Activated CD4-positive, alpha-beta T cell treated with anti-CD3 and anti-CD28 coated beads, Interleukin-2, amount 50 U/mL, for 16 hours (primary cell): ENCODE measurements at regions not wholly inside any gene's neighbourhood (a gene's known extent, or its start where the extent isn't known, plus 50 kb on each side); places are given as distances from the start of the nearest gene placed in this dataset.

ENCODE experiments used
- DNase-seq: peaks from one replicate; pipeline ENCODE4 v3.0.0-alpha.2; 2020

DNA sequence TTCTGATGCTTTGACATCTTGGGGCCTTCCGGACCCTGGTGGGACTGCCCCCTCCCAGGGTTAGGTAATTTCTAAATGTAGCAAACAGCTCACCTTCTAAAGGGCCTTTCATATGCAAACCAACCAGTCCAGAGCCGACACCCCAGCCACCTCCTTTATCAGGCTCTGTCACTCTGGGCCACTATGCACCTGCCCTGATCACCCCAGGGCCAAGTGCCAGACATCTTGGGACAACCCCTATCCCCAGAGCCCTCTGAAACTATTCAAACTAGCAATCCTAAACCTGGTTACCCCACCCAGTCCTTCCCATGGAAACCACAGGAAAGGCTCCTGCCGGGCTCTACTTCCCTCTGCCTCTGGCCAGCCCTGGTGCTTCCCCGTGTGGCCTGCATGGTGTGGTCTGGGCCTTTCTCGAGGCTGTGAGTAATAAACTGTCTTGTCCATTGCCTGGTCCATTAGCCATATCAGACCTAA, 91.2 kb upstream of the TNRC6C start:
- DNase-seq = no peak

DNA sequence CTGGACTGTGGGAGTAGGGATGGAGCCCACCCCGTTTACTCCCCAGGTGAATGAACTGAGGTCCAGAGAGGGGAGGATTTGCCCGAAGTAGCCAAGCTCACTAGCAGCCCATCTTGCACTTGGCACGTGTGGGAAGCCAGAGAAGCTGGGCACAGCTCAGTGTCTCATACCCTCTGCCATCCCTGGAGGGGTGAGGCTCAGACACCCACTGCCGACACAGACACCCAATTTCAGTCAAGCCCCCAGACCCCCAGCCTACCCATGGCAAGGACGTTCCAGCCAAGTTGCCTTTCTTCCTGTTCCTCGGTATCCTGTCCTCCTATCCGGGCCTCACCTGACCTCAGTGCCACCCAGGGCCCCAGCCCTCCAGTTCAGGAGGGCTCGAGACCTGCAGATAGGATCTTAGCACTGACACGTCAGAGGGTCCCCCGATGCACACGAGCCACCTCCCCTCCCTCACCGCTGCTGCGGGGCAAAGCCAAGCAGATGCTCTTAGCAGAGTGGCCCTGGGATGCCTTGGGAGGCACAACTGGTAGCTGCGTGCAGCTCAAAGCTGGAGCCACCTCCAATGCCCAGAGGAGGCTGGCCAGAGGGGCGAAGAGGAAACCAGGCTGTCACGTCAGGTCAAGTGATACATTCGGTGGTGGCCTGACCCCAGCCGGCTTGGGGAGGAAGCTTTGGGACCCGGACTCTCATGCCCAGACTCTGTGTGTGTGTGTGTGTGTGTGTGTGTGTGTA, 90.4 kb upstream of the TNRC6C start:
- no peak for DNase-seq

DNA sequence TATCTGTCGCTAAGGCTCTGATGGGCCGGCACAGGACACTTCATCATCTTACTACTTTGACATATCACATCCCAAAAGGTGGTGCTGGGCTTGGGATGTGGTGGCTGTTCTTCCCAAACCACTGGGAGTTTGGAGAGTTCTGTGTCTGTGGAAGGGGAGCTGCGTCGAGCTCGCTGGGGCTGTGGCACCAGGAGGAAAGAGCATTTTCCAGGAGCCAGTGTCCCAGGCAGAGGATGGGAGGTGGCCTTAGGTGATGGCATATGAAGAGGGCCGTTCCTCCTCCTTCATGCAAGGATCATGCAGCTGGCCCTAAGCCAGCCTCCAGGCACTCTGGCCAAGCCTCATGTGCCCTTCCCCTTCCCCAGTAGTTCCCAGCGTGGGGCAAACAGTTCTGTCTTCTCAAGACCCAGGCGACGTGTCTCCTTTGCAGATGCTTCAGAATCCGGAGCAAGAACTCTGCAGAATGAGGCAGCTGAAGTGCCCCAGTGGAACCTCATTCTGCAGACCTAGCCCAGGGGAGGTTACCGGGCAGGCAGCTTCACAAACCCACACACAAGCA, 89.4 kb upstream of the TNRC6C start:
- DNase-seq = no peak

DNA sequence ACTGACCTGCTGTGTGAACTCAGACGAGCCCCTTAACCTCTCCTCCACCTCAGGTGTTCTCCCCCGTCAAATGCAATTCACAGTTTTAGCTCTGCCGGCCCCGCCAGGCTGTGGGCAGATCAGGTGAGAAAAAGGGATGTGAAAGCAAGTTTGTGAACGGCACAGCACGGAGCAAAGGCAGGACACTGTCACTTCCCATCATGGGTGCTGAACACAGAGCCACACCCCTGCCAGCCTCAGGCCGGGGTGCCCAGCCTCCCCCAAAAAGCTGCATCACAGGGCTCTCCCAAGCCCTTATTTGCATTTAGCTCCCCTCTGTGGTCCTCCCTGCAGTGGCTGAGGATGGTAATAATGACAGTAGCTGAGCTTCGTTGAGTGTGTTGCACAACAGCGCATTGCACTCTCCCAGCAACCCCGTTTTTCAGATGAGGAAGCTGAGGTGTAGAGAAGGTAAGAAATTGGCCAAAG, 88.8 kb upstream of the TNRC6C start:
- DNase-seq = no peak

DNA sequence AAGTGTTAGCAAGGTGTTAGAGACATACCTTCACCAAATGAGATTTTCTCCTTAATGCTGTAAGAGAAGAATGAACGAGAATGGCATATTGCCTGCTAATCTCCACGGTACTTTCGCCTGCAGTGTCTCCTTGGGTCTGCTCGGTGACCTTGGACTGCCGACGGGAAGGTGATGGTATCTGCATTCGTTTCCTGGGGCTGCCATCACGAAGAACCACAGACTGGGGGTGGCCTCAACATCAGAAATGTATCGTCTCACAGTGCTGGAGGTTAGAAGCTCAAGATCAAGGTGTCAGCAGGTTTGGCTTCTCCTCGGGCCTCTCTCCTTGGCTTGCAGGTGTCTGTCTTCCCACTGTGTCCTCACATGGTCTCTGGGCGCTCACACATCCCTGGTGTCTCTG, 86.3 kb upstream of the TNRC6C start:
- no peak for DNase-seq

DNA sequence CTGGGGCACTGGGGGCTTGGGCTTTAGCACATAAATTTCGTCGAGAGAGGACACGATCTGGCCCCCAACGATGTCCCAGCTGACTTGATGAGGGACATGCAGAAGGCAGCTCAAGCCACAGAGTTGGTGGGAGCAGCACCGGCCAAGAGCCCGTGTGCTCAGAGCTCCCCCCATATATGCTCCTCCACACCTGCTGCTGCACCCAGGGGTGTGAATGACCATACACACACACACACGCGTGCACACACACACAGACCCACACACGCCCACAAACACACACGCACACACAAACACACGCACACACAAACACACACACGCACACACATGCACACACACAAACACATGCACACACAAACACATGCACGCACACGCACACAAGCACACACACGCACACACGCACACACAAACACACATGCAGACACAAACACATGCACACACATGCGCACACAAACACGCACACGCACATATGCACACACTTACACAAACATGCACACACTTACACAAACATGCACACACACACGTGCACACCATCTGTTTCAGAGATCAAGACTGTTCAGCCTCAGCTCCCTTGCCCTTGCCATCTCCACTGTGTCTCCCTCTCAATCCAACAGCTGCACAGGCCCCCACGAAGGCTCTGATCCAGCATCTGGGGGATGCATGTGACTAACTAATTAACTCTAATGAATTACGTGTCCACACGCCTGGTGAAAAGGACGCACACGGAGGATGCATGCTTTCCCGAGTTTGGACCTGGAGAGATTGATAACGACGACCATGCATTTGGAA, 85.6 kb upstream of the TNRC6C start:
- no peak for DNase-seq

DNA sequence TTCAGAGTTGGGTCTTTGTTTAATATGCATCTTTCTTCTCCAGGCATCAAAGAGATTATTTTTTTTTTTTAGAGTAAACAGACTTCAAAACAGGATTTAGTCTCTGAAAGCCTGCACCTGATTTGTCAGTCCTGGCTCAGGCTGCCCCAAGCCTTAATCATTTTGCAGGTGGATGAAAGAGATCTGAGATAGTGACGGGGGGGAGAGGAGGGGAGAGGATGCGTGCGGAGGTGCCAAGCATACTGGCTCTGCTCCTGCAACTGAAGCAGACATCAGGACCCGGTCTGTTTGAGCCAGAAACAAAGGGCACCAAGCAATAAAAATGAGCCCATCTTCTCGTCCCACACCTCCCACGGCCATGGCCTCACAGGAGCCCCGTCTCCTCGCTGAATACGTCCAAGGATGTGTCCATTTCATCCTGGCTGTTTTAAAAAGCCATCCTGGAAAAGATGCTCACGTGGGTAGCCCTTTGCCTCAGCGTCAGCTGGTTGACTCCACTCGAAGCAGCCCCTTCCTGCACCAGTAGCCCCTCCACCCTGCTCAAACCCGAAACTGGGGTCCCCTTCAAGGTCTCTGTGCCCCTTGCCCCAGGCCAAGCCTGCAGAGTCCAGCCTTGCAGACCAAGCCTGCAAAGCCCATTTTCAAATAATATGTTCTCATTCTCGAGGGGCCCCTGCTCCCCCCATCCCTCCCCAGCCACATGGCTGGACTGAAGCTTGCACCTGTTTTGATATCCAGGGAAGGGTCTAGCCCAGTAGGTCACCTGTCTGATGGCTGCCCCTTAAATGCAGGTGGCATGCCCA, 84.8 kb upstream of the TNRC6C start:
- no peak for DNase-seq

DNA sequence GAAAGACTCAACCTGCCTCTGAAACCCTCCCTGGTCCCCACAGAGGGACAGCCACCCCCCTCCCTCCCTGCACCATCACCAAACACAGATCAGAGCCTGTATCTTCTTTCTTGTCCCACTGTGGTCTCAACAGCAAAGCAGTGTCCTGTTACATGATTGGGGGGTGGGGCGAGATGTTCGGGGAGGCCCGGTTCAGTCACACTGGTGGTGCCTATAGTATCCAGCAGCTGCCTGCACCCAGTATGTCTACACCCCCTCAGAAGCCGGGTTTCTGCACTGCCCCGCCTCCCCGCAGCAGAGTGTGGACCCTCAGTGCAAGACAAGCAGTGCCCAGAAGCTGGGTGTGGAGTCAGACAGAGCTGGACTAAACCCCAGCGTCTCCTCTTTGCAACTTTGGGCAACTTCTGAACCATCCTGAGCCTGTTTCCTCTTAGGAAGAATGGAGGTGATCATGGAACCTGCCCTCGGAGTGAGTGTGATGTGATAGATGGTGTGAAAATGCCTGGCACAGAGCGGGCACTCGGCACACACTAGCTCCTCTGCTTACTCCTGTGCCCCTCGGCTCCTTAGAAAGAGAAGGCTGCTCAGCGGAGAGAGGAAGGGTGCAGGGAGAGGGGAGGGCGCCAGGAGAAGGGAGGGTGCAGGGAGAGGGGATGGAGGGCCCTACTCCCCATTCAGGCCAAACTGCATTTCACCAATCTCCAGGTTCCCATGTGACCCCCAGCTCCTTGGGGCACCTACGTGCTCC, 84.0 kb upstream of the TNRC6C start:
- DNase-seq = no peak

DNA sequence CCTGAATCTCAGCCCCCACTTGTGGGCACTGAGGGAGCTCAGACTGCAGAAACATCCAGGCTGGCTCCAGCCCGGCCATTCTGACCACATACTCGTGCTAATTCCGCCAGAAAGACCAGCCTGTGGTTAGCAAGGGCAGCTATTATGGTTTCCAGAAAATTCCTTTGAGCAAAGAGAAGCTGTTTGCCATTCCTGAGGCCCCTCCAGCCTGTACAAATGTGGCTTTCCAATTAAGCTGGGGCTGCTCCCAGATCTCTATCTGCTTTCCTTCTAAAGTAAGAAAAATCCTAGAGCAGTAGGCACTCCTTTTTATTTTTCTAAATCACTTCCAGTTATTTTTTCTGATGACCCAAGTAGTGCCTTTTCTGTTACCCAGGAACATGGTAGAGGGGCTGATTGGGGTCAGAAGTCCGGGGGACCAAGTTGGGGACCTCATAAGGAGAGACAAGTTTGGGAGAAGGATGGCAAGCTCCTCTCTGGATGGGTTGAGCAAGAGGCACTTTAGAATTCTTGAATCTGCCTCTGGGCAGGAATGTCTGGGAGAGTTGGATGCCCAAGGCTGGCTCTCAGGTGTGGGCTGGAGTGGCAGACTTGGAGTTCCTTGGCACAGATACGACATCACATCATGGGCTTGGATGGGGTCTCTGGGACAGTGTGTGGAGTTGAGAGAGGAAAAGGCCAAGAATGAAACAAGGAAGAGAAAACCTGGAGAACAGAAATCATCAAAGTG, 83.3 kb upstream of the TNRC6C start:
- DNase-seq = no peak

DNA sequence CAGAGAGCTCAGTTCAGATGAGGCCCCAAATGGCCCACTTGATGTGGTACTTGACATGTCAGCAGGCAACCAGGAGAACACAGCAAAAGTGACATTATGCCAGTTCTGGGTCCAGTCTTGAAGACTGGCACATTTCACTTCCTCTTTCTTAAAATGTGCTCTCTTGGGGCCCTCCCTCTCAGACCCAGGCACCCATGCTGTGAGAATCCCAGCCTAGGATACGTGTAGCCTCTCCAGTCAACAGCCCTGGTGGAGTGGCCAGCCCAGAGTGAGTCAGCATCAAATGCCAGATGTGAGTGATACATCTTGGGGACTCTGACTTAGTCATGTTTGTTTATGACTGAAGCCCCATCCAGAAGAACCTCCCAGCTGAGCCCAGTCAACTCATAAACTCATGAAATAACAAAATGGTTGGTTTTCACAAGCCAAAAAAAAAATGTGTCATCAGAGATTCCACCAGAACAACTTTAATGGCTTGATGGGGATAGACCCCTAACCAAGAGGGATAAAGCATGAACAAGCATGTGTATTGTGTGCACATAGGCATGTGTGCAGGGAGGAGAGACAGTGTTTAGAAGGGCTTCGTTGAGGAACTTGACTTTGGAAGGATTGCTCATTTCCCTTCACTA, 82.5 kb upstream of the TNRC6C start:
- DNase-seq = no peak

DNA sequence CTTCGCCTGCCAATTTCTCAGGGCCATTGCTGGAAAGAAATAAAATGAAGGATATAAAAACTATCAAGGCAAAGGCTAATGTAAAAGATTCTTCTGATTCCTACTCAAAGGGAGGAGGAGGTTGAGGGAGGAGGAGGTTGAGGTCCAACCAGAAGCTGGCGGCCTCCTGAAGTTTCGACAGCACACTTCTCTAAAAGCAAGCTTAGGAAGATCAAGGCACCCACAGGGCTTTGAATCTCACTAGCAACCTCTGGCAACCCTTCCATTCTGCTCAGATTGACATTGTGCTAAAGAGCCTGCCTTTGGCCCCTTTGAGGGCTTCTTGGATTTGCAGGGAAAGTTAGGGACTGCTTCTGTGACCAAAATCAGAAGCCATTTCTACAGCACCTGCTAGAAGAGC, 81.5 kb upstream of the TNRC6C start:
- no peak for DNase-seq

DNA sequence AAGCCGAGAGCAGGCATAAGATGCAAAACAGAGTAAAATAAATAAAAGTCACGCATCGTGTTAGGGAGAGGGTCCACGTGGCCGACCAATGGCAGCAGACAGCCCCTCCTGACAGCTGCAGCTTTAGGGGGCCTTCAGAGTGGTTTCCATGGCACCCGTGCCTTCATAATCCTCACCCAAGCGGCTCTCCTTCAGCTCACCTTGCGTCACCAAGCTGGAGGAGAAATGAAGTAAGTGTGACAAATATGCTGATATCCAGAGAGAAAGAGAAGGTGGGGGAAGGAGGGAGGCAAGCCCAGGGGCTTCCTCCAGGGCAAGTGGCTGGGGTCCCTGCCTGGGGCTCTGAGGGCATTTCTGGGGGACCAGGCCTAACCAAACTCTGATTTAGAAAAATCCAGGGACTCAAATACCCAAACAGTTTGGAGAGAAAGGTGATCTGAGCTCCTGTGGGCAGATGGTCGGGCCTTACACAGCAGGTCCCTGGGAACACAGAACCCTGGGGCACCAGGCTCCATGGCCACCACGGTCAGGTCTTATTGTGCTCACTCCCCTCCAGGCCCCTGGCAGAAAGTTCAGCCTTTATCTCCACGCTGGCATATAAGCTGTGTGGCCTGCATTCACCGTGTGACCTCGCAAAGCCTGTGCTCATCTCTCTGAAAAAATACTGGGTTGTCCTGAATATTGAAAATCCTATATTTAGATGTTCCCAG, 80.7 kb upstream of the TNRC6C start:
- no peak for DNase-seq

DNA sequence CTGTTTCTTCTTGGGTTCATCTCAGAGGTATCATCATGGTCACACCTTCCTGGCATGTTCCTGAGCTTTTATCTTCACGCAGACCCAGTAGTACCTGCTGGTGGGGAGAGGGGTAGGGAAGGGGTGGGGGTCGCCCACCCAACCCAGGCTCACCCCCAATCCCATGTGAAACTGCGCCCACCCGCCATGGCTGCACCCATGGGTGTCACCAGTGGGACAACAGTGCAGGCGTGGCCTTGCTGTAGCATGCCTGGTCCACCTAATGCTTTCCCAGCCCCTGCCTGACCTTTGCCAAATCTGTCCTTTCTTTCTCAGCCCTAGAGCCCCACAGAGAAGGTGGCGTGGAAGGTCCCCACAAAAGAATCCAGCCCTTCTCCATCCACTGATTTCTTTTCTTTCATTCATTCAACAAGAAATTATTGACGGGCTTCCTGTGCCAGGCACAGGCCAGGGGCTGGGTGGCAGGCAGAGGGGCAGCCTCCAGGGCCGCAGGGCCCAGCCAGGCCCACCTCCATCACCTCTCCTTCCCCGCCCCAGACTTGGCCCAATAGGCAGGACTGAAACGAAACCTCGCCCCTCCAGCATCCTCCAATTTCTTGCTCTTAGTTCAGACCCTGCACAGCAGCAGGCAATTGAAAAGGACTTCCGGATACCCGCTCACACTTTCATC, 79.1 kb upstream of the TNRC6C start:
- DNase-seq = no peak

DNA sequence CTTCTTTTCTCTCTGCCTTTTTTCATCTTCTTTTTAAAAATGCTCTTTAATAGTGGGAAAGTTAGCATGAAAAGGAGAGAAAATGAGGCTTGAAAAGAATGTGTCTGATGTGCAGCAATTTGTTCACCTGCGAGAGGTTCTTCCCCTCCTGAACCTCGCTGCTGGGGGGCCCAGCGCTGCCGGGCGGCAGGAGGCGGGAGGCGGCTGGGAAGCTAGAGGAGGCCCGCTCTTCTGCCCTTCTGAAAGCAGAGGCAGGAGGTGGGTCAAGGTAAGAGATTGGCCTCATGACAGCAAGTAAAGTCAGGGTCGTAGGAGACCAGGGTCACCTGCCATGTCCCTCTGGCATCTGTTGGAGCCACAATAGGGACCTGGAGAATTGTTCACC, 78.6 kb upstream of the TNRC6C start:
- DNase-seq = no peak

DNA sequence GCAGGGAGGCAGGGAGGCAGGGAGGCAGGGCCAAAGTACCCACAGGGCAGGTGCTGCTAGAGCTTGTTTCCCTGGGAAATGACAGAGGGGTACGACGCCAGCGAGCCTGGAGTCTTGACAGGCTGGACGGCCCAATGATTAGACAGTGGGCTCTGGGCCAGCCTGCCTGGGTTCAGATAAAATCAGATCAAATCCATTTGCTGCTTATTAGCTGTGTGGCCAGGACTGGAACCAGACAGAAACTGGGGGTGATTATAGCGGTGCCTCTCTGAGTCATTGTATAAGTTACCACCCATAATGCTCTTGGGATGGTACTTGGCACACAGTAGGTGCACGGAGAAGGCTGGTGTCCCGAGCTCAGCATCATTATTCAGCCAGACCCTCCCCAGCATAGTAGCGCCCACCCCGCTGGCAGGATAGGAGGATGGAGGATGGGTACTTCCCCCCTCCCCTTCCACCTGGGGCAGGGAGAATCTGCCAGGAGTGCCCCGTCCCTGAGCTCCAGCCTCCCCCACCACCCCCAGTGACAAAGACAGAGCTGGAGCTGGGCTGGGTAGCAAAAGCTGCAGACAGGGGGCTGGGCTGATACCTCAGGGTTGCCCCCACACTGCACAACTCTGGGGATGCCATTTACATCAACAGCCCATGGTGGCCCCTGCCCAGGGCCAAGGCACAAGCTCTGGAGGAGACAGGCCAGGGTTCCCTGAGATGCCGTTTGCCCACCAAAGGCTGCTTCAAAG, 77.6 kb upstream of the TNRC6C start:
- no peak for DNase-seq

DNA sequence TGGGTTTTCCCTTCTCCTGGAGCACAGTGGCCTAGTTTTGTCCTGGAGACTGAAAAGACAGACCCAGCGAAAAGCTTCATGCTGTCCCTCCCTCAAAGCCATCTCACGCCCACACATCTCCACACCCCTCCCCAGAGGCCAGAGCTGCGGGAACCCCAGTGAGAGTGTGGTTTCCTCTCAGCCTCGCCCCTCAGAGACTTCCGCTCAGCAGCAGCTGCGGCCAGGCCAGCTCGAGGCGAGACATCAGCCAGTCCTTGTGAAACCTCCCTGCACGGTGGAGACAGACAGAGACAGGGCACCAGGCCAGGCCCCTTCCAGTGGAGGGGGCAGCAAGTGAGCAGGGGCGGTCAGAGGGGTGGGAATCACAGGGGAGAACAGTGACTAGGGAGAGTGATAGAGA, 77.0 kb upstream of the TNRC6C start:
- DNase-seq = peak; percentile 90

DNA sequence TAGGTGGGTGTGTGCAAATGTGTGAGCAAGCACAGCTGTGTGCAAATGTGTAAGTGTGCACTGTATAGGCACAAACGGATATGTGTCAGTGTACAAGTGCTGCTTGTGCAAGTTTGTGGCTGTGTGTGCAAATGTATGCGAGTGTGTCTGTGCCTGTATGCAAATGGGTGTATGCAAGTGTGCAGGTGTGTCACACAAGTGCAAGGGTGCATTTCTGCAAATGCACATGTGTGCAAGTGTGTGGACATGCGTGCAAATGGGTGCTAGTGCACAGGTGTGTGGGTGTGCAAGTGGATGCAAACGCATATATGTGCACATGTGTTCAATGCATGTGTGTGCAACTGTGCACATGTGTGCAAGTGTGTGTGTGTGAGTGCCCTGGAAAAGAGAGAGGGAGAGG, 76.5 kb upstream of the TNRC6C start:
- no peak for DNase-seq

DNA sequence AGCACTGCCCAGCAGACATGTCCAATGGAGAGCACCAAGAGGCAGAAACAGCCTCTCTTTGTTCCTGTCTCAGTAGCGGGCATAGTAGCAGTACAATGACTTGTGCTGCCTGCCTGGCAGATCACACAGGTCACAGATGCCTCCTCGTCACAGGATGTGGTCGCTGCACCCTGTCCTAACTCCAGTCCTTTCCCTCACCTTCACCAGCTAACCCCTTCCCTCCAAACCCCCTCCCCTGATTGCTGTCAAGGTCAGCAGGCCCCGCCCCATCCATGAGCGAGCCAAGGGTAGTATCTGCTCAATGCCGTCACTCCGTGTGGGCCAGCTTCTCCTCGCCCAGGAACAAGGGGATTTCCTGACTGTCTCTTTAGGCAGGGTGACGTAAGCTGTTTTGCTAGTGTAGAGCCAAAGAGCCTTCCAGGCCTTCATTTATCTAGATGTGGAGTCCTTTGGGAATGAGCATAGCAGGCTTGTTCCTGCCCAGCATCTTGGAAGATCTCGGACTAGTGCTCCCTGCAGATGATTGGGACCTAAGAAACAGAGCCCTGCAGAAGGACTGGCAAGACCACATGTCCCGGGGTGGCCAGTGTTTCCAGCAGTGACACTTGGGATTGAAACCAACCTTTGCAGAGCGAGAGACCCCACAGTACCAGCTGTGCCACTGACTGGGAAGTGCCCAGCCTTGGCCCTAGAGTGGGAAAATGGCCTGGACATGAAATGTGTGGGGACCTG, 75.9 kb upstream of the TNRC6C start:
- peak; percentile 87 for DNase-seq
